ENCODE measurements at regions not wholly inside any gene's neighbourhood (a gene's known extent, or its start where the extent isn't known, plus 50 kb on each side); places are given as distances from the start of the nearest gene placed in this dataset.

DNA sequence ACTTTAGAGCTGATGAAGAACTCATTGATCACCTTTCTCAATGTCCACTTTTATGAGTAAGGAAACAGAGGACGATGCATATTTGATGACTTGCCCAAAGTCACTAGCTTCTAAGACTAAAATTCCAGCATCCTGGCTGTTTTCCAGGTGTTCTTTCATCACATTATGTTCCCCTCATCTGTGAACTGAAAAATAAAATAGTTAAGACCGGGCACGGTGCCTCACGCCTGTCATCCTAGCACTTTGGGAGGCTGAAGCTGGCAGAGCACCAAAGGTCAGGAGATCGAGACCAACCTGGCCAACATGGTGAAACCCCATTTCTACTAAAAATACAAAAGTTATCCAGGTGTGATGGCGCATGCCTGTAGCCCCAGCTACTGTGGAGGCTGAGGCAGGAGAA, 297.5 kb downstream of the DUSP10 start:
- no peak overlapping the region for H2AFZ ChIP-seq (ENCODE audit: low read depth, low read length)
- H3K9ac ChIP-seq (ENCODE audit: low read length) = no peak overlapping the region
- H3K36me3 ChIP-seq (ENCODE audit: insufficient read depth, low read length) = no peaks in the 10 kb centered on the region
- H4K20me1 ChIP-seq (ENCODE audit: insufficient read depth) = no peaks in the 10 kb centered on the region
- no peak overlapping the region for H3K4me2 ChIP-seq (ENCODE audit: low read length)
- H3K79me2 ChIP-seq (replicated peaks; ENCODE audit: insufficient read depth, low read length) = no peaks in the 10 kb centered on the region
- H3F3A ChIP-seq (ENCODE audit: insufficient read depth, low read length, poor library complexity, severe bottlenecking) = no peaks in the 10 kb centered on the region
- H3K9me2 ChIP-seq (ENCODE audit: insufficient read depth, low read length) = no peaks in the 10 kb centered on the region
- no peaks in the 10 kb centered on the region for H3K27me3 ChIP-seq (ENCODE audit: insufficient read depth, low read depth, low read length)
- H3K4me3 ChIP-seq (ENCODE audit: low read length) = no peak overlapping the region
- no peaks in the 10 kb centered on the region for H3K9me3 ChIP-seq (ENCODE audit: low read length)
- TF ChIP-seq, protein P1, sequence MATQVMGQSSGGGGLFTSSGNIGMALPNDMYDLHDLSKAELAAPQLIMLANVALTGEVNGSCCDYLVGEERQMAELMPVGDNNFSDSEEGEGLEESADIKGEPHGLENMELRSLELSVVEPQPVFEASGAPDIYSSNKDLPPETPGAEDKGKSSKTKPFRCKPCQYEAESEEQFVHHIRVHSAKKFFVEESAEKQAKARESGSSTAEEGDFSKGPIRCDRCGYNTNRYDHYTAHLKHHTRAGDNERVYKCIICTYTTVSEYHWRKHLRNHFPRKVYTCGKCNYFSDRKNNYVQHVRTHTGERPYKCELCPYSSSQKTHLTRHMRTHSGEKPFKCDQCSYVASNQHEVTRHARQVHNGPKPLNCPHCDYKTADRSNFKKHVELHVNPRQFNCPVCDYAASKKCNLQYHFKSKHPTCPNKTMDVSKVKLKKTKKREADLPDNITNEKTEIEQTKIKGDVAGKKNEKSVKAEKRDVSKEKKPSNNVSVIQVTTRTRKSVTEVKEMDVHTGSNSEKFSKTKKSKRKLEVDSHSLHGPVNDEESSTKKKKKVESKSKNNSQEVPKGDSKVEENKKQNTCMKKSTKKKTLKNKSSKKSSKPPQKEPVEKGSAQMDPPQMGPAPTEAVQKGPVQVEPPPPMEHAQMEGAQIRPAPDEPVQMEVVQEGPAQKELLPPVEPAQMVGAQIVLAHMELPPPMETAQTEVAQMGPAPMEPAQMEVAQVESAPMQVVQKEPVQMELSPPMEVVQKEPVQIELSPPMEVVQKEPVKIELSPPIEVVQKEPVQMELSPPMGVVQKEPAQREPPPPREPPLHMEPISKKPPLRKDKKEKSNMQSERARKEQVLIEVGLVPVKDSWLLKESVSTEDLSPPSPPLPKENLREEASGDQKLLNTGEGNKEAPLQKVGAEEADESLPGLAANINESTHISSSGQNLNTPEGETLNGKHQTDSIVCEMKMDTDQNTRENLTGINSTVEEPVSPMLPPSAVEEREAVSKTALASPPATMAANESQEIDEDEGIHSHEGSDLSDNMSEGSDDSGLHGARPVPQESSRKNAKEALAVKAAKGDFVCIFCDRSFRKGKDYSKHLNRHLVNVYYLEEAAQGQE (IDR thresholded peaks at IDR 0.05; ENCODE audit: borderline replicate concordance) = no peak
- TF ChIP-seq EZH2 (IDR thresholded peaks at IDR 0.05; ENCODE audit: borderline replicate concordance, insufficient read depth, low read length, poor library complexity, severe bottlenecking) = no peak
- TF ChIP-seq EP300 (conservative IDR thresholded peaks at IDR 0.05; ENCODE audit: poor library complexity, severe bottlenecking) = no peak
- TF ChIP-seq MXI1 (conservative IDR thresholded peaks at IDR 0.05; ENCODE audit: poor library complexity, severe bottlenecking) = no peak
- TF ChIP-seq, protein P2, sequence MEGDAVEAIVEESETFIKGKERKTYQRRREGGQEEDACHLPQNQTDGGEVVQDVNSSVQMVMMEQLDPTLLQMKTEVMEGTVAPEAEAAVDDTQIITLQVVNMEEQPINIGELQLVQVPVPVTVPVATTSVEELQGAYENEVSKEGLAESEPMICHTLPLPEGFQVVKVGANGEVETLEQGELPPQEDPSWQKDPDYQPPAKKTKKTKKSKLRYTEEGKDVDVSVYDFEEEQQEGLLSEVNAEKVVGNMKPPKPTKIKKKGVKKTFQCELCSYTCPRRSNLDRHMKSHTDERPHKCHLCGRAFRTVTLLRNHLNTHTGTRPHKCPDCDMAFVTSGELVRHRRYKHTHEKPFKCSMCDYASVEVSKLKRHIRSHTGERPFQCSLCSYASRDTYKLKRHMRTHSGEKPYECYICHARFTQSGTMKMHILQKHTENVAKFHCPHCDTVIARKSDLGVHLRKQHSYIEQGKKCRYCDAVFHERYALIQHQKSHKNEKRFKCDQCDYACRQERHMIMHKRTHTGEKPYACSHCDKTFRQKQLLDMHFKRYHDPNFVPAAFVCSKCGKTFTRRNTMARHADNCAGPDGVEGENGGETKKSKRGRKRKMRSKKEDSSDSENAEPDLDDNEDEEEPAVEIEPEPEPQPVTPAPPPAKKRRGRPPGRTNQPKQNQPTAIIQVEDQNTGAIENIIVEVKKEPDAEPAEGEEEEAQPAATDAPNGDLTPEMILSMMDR (IDR thresholded peaks at IDR 0.05; ENCODE audit: poor library complexity, severe bottlenecking) = no peak
- TF ChIP-seq POLR2AphosphoS5 (IDR thresholded peaks at IDR 0.05) = no peak
- TF ChIP-seq RAD21 (conservative IDR thresholded peaks at IDR 0.05) = no peak
- no peak for TF ChIP-seq TAF1 (IDR thresholded peaks at IDR 0.05; ENCODE audit: low read depth)
- no peak for TF ChIP-seq SMC3 (conservative IDR thresholded peaks at IDR 0.05; ENCODE audit: poor library complexity)
- no peak overlapping the region for H3K27ac ChIP-seq (ENCODE audit: low read length)

DNA sequence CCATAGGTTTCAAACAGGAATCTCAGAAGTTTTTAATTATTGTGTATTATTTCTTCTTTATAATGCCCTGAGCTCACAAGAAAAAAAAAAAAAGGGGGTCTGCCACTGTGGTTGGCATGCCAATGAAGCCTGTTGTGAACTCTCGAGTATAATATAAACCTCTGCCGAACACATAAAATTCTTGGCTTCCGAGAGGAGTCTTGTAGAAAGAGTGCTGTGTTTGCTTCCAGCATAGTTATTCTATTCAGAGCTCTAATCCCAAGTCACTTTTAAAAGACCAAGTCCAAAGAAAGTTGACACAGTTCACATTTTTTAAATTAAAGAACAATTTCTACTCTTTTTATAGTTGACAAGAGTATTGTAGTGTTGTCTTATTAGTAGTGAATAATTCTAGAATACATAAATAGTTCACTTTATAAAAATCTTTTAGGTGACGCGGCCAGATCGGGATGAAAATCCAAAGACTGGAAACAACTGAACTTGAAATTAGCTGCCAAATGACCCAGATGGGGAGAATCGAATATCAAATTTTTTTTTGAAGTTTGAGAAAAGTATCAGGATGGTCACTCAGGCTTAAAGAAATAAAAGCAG, 293.2 kb downstream of the DUSP10 start:
- H3K79me2 ChIP-seq (replicated peaks; ENCODE audit: insufficient read depth, low read length) = no peaks in the 10 kb centered on the region

More for the DNA sequence above, 293.2 kb downstream of the DUSP10 start:
- Histone ChIP-seq H4K20me1 (ENCODE audit: insufficient read depth) (no peaks in the 10 kb centered on the region), H2AFZ (ENCODE audit: low read depth, low read length) (no peak overlapping the region), H3K4me3 (ENCODE audit: low read length) (no peak overlapping the region), H3K9ac (ENCODE audit: low read length) (no peak overlapping the region), H3K4me2 (ENCODE audit: low read length) (no peak overlapping the region), H3K9me2 (ENCODE audit: insufficient read depth, low read length) (no peaks in the 10 kb centered on the region), H3K27ac (ENCODE audit: low read length) (no peak overlapping the region), H3K36me3 (ENCODE audit: insufficient read depth, low read length) (no peaks in the 10 kb centered on the region), H3F3A (ENCODE audit: insufficient read depth, low read length, poor library complexity, severe bottlenecking) (no peaks in the 10 kb centered on the region), H3K27me3 (ENCODE audit: insufficient read depth, low read depth, low read length) (no peaks in the 10 kb centered on the region), H3K9me3 (ENCODE audit: low read length) (no peaks in the 10 kb centered on the region)
- TF ChIP-seq EZH2 (IDR thresholded peaks at IDR 0.05; ENCODE audit: borderline replicate concordance, insufficient read depth, low read length, poor library complexity, severe bottlenecking) = no peak
